Stimulated activated CD4-positive, alpha-beta T cell treated with anti-CD3 and anti-CD28 coated beads, TNF-alpha, amount 100 ng/mL, for 48 hours (primary cell): ENCODE measurements at regions not wholly inside any gene's neighbourhood (a gene's known extent, or its start where the extent isn't known, plus 50 kb on each side); places are given as distances from the start of the nearest gene placed in this dataset.

Experiments used
- DNase-seq, 3 donors: peaks; one replicate each; pipeline ENCODE4 v3.0.0-alpha.2; 2020; ENCODE audit warnings: low read depth in 3 of 3

DNA sequence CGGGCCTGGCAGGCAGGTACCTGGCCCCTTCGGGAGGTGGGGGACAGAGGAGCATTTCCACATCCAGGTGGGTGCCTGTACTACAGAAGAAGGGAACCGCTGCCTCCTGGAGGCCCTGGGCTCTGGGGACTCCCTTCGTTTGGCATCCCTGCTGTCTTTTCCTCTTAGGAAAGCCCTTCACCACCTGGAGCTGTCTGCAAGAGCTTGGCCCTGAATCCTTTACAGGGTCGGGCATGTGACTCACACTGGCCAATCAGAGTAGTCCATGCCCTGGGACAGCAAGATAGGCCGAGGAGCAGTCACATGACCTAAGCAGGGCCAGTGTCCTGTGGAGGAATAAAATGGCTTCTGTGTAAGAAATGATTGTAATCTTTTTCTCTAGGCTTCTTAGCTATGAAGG lies 224.9 kb downstream of the ANKRD60 start:
- DNase-seq: no peak

DNA sequence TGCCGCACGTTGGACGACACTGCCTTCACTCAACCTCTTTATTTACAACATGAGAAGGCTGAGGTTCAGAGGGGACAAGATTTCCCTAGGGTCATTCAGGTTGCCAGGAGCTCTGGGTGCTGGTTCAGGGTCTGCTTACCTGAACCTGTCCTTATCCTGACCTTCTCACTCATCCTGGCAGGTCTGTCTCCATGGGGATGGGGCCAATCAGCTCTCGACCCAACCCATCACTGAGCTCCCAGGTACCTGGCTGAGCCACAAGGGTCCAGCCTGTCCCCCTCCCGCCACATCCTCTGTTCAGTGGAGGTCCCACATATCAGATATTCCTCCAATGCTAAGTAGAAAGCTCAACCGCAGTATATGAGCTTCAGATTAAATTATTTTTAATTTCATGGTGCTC lies 225.6 kb downstream of the ANKRD60 start:
- DNase-seq: no peak

DNA sequence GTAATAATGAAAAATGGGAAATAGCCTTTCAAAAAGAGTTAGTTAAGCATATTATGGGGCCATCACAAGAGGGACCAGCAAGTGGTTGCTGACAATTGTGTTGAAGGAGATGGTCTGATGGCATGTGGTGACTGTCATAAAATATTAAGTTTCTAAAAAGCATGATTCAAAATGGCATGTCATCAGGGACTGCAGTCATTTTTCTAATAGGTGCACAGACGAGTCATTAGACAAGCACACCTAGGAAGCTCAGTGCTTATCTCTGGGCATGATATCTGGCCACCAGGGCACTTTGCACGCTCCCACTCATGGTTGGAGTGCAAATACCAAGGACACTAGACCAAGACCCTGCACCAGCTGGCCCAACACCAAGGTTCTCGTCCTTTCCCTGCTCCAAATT lies 226.5 kb downstream of the ANKRD60 start:
- no peak for DNase-seq

GRCh38 chr20:58001381-58001780 lies 227.1 kb downstream of the ANKRD60 start:
- no peak for DNase-seq

GRCh38 chr20:58000861-58001260 lies 227.6 kb downstream of the ANKRD60 start:
- no peak for DNase-seq

DNA sequence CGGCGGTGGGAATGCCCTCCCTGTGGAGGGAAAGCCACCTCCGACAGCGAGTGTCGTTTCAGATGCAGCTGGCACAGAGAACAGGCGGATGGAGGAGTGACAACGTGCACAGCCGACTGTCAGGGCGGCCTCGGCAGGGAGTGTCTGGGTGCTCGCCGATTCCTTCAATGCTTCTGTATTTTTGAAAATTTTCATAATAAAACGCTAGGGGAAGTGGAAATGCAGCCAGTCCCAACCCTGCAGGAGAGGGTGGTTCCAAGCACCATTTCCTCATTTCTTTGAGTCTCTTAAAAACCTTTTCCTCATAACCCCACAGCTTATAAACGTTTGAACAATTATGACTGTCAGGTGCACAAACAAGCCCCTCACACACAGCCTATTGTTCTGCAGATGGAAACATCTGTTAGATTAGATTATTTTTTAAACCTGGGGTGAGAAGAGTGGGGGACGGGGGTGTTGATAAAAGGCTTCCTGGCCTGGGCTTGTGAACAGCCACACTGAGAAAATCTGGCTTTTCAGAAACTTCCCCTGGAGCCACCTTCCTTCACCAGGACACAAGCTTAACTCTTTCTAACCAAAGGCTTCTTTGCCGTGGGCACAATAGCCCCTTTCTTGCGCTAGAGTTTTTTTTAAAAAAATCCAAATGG lies 228.9 kb downstream of the ANKRD60 start:
- DNase-seq: no peak

DNA sequence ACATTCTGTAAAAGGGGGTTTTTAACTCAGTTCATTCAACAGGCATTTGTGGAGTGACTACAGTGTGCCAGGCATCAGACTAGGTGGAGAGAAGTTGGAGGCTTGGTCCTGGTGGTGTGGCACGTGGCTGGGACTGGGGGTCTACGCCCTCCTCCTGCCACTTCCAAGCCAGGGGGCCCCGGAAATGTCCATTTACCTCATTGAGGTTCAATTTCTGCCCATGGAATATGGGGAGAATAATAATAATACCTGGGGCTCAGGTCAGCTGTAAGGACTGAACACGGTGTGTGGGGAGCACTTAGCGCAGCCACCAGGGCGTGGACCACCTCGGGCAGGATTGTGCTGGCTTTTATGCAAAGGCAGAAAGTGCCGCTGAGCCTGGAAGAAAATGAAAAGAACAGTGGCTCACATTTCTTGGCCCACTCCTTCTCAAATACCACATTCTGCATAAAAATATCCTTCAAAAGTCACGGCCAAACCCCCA lies 229.4 kb downstream of the ANKRD60 start:
- no peak for DNase-seq

DNA sequence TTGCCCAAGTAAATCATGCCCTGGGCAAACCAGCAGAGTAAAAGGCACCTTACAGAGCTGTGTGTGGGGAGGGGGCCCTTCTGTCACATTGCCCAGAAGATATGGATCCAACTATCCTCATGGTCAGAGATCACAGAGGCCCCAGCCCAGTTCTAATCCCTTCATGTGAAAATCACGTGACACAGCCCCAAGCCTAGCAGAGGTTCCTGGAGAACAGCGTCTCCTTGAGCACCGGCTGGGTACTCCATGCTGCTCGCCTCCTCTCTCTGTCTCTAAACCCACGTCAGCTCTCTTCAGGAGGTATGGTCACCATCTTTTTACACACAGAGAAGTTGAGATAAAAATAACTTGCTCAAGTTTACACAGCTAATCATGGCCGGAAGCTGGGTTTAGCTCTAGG lies 230.2 kb downstream of the ANKRD60 start:
- no peak for DNase-seq

DNA sequence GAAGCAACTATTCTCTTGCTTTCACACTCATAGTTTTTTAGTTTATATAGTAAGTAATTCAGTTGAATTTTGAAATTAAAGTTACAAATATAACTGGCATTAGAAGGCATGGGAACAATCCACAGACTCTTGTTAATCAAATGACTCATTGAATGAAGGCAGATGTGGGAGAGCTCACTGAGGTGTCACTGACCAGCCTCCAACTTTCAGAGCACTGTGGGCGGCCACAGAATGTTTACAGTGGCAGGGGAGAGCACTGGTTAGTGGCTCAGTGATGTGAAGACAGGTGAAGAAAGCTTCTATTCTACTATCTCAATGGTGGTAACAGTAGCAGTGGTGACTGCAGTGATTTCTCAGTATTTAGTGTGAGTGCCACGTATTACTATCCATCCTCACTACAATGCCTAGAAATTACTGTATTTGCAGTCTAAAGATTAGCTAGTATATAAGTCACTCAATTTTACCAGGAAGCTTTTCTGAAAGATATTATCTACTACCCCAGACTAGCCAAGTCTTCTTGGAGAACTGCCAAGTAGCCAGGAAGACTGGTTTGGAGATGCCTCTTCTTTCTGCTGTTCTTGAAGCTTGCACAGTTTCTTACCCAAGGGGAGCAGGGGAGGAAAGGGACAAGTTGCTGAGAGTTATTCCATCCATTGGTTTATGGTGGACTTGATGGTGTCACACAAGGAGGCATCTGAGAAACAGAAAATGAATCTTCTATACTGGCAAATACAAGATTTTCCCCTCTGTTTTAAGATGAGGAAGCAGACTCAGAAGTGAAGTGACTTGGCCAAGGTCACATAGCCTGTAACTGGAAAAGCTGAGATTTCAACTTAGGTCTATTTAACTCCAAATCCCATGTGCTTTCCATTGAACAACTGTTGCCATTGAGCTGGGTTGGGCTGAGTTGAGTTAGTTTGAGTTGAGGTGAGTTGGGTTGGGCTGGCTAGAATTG lies 231.2 kb downstream of the ANKRD60 start:
- peak in 1 of 3 donors; percentile 5 for DNase-seq

DNA sequence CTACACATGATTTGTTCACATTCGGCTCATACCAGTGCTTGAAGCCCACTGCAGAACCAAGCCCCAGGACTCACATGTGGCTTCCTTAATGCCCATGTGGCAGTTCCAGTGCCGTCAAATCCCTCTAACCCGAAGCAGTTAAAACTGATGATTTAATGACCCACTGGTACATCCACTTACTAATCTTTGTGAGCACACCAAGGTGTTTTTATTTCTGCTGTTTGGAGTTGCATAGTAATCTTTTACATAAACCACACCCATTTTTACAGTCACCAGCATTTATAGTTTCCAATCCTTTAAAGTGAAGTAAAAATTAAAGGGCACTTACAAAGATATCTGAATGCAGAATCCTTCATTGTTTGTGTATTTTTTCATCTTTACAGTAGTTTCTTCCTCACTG lies 232.0 kb downstream of the ANKRD60 start:
- no peak for DNase-seq

DNA sequence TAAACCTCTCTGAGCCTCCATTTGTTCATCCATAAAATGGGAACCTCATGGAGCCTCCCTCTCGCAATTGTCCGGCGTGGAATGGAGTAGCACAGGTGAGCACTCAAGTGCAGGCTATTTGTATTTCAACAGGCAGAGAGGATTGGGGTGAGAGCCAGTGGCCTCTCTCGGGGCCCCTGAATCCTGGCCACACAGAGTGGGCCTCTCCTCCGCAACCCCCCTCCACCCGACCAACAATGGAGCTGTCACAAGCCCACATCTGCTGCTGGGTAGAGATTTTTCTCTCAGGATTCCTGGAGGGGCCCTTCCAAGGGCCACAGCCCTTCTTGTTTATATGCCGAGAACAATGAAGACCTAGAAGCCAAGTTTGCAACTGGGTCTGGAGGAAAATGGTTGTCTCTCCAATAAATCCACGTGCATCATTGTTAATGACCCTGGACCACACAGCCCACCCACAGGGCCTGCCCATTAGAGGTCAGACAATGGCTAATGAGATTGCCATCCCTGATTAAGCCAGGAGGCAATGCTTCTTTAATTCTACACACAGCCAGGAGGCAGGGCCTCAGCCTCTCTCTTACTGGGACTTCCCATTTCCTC lies 233.0 kb downstream of the ANKRD60 start:
- no peak for DNase-seq

- DNase-seq: no peak
Observed at GRCh38 chr20:57993716-57994431, 234.6 kb downstream of the ANKRD60 start.

DNA sequence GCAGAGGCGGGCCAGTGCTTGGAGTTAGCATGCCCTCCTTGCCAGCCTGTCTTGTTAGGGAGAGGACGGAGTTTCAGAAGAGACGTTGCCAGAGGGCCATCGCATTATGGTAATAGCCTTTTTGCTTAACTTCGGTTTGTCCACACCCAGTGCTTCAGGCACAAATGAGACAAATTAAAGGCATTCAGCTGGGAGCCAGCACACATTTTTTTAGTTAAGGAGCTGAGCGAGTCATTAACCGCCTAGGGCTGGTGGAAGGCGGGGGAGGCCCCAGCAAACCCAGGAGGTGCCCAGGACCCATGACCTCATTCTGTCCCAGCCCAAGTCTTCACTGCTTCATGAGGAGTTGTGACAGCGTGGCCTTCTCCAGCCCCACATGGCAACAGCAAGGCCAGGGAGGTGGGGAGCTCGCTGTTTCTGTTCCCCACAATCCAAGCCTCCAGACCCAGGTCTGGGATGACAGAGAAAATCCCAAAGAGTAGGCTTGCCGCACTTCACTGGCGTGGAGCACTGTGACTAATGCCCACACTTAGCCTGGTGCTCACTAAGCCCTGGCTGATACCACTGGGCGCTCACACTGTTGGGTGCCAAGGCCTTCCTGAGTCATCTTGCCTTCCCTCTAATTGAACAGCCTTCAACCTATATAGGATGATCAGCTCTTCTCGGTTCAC lies 237.1 kb downstream of the ANKRD60 start:
- DNase-seq: no peak

GRCh38 chr20:57990396-57990987 lies 238.0 kb downstream of the ANKRD60 start:
- DNase-seq: no peak

- no peak for DNase-seq
Observed at GRCh38 chr20:57988828-57989227, 239.6 kb downstream of the ANKRD60 start.

- no peak for DNase-seq
Observed at GRCh38 chr20:57988422-57988821, 240.0 kb downstream of the ANKRD60 start.

DNA sequence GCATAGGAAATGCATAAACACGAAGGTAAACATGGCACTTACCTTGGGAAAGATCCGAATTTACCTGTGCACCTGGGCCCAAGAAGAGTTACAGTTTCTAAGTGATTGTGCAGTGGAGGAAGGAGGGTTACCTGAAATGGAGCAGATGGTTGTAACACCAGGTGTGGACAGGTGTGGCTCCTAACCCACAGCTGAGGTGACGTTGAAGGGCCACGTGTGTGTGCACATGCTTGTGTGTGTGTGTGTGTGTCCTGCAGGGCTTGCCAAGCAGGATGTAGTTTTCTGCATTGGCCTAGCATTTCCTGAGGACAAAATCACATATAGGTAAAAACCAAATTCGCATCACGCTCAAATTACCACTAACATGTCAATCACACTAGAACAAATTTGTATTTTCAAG lies 240.8 kb downstream of the ANKRD60 start:
- no peak for DNase-seq

DNA sequence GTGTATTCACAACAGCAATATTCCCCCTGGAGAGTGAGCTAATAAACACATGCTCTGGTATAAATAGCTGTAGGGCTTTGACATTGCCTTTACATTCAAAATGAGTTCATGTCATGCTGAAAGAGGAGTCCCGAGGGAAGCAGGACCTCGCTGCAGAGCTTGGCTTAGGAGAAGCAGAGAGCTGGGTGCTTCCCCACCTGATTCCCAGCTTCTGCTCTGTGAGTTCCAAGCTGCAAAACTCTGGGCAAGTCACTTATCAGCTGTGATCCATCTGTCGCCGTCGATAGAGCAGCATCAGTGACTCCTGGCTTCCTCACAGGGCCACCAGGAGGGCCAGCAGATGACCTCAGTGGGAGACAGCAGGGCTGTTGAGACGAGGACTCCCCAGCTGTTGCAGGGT lies 241.8 kb downstream of the ANKRD60 start:
- DNase-seq: no peak

DNA sequence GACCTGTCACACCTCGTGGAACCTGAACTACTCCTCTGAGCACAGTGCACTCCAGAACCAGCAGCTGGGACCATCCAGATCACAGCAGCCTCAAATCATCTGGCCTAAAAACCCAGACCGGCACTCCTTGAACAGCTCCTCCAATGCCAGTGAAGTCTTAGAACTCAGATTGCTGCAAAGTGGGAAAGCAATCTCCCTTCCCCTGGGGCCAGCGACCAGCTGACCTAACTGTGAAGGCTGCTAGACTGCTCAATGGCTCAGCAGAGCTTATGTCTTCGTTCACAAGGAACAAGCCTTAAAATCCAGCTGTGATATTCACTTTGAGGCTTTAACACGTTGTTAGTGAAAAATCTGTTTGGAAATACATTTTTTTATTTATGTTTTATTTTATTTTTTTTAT lies 243.2 kb downstream of the ANKRD60 start:
- no peak for DNase-seq

- no peak for DNase-seq
Observed at GRCh38 chr20:57983082-57983481, 245.4 kb downstream of the ANKRD60 start.

DNA sequence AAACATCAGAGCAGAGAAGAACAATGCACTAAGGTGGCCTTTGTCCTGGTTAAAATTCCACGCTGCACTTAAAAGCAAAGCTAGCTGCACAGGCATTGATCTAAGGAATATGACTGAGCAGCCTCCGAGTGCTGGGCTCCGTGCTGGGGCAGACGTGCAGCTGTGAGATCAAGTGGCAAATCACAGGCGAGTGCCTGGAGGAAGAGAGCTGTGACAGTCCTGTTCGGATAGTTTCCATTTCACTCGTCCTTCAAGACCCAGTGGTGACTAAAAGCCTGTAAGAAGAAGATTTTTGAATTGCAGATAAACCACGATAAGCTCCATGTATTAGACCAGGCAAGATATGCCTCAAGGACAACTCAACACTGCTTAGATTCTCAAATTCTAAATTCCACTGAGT lies 247.9 kb downstream of the ANKRD60 start:
- DNase-seq: no peak
